Activated gamma-delta T cell treated with anti-CD3 and anti-CD28 coated beads, Interleukin-2, amount 50 U/mL, for 16 hours (primary cell): ENCODE measurements at regions not wholly inside any gene's neighbourhood (a gene's known extent, or its start where the extent isn't known, plus 50 kb on each side); places are given as distances from the start of the nearest gene placed in this dataset.

Source experiments
- DNase-seq: peaks from one replicate; pipeline ENCODE4 v3.0.0-alpha.2; 2020; ENCODE audit warnings: low read depth

DNA sequence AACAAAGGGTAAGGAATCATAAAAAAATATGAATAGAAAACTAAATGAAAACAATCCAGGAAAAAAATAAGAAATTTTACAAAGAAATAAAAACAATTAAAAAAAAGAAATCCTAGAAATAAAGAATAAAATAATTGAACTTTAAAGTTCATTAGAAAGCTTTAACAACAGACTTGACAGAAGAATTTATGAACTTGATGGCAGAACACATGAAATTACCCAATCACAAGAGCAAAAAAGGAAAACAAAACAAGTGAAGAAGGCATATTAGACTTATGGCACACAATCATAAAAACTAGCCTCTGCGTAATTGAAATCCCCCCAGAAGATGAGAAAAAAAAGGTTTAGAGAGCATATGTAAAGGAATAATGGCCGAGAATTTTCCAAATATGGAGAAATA, 802.5 kb upstream of the B3GALT2 start:
- no peak for DNase-seq

DNA sequence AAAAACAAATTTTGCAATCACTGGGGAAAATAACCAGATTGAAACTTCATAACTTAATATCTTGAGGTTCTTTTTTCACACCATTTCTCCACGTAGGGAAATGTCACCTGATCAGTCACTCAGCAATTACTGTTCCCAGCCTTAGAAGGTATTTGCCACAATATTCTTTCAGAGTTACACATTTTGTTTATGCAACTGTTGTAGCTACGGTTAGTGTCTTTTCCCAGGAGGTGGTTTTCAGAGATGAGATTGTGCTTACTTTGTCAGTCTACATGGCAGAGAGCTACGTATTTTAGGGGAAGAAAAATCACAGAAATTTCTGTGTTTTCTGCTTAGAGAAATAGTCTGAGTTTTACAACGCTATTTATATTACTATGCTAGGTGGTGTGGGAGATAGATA, 792.8 kb upstream of the B3GALT2 start:
- no peak for DNase-seq

DNA sequence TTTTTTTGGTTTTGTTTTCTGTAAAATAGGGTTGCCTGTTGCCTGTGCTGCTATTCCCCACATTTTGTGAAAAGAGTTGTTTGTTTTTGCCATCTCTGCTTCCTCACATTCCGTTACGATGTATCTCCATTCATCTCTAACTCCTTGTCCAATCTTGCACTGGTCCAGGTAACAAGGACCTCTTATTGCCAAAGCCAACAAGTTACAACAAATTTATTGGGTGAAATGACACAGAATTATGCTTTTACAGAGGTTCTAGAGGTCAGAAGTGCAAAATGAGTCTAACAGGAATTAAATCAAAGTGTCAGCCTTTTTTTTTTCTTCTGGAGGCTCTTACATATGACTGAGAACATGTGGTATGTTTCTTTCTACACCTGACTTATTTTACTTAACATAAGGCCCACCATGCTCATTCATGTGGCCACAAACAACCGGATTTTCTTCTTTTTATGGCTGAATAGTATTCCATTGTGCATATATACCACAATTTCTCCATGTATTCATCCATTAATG, 787.9 kb upstream of the B3GALT2 start:
- no peak for DNase-seq

DNA sequence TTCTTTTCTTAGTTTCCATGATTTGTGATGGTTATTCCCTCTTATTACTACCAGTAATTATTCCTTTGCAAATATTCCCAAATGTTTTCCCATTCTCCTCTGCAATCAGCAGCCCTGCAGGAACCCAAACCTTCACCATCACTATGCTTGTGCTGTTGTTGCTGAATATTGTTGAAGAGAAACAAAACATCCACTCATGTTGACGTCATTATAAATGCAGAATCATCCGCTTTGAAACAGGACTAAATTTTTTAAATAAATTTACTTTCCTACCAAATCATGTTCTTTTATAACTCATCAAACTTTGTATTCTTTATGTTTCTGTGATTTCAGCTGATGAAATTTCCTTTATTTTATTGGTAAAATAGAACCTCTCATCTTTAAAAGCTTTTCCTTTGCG, 787.0 kb upstream of the B3GALT2 start:
- DNase-seq: no peak

DNA sequence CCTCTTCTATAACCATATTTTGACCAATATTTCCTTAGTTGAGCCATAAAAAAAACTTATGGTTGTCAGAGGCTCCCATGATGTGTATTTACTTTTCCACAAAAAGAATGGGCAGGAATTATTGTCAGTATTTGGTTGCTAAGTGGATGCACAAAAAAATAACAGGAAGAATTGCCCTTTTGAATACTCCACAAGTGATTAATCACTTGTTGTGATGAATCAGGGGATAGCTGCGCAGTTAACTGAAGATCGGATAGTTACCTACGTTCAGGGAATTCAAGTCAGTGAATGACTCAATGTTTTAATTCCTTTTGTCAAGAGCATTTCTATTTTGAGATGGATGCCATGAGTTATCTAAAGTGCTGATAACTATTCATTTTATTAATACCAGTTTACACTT, 785.2 kb upstream of the B3GALT2 start:
- DNase-seq: no peak

DNA sequence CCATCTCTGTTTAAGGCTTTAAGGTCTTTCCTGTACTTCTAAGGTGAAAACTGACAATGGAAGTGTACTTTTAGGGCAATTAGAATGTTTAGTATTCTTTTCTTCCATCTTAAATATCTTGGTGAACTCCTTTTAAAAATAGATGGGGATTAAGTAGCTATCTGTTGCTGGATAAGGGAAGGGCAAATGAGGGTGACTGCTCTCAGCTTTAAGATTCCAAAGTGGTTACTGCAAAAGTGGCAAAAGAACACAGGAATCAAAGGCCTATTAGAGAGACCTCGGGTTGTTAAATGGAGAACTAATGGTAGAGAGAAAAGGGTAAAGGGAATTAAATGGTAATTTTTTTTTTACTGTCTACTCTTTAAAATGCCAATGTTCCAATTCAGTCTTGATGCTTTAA, 774.1 kb upstream of the B3GALT2 start:
- no peak for DNase-seq

DNA sequence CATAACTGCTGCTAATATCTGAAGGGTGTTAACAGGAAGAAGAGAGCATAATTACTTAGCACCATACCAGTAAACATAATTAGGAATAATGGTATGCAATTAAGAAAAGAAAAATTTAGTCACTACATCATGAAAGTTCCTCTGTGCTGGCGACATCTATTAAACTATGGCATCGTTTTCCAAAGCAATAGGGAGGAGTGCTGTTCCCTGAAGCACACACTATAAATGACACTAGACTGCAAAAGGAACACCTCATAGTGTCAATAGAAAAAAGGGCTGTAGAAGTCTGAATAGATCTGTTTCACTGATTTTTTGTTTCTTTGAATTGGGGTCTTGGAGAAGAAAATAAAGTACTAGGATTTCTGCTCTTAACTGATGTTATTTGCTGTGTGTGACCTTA, 773.6 kb upstream of the B3GALT2 start:
- no peak for DNase-seq

DNA sequence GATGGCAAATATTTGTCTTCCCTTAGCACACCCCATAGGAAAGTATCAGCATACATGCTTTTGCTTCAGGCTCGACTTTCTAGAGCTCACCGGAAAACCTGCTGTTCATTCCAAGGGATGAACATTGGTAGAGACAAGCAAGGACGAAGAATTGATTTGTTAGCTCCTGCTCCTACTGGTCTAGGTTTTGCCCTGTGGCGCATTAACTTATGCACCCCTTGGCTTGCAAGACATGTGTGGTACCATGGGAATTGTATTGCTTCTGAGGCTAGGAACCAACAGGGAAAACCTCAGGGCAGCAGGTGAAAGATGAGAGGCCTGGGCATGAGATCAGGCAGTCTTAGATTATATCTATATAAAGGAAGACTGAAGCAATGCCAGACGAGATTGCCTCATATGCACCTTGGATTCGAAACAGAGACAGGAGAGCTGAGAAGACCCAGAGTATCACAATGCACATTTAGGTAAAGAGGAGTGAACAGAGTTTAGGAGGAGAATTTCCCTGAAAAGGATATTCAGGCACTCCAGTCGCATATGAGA, 771.2 kb upstream of the B3GALT2 start:
- no peak for DNase-seq

DNA sequence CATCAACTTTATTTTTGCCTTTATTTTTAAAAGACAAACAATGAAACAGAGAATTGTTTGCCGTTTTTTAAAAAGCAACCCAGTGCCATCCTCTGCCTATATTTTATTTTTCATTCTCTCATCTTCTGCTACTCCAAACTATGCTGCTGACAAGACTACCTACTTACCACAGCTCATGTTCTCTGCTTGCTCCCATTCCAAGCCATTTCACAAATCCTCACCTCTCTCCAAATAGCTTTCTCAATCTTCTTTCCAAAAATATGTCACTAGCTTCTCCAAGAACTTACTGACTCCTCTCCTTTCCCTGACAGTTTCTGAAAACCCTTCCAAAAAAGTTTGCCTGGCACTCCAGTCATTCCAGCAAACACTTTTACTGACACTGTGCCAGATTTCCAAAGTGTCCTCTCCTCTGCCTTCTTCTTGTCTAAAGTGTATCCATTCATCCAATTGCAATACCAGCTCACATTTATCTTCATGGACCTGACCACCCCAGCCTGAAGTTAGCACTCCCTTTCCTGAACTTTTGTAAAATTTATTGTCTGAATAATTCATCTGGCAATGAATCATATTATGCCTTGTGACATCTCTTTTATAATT, 766.5 kb upstream of the B3GALT2 start:
- no peak for DNase-seq

DNA sequence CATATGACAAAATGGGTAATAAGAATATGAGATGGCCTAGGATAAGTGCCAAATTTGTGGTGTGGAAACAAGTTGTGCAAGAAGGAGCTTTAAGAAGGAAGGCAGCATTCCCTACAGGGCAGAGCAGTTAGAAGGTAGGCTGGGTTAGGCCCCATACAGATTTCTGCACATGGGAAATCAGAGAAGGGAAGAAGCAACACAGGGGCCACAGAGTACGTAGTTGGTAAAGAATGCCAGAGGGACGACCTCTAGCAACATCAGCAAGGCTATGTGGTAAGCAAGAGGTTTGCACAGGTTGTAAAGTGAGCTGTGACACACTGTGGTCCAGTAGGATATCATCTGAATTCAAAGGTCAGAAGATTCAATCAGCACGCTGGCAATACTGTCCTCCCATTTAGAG, 765.6 kb upstream of the B3GALT2 start:
- no peak for DNase-seq

DNA sequence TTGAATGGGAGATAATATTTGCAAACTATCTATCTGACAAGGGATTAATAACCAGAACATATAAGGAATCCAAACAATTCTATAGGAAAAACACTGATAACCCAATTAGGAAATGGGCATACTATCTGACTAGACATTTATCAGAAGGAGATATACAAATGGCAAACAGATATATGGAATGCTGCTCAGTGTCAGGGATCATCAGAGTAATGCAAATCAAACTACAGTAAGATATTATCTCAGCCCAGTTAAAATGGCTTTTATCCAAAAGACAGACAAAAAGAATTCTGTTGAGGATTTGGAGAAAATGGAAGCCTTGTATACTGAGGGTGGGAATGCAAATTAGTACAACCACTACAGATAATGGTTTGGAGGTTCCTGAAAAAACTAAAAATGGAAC, 758.0 kb upstream of the B3GALT2 start:
- no peak for DNase-seq

DNA sequence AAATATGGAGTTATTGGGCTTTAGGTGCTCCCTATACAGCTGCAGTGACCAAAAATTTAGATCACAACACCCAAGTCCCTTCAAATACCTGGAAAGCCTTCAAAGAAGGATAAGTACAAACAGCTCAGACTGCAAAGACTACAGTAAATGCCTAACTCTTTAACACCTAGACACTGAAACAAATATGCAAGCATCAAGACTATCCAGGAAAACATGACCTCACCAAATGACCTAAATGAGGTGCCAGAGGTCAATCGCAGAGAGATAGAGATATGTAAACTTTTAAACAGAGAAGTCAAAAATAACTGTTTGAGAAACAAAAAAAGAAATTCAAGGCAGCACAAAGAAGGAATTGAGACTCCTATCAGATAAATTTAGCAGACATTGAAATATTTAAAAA, 753.8 kb upstream of the B3GALT2 start:
- no peak for DNase-seq

DNA sequence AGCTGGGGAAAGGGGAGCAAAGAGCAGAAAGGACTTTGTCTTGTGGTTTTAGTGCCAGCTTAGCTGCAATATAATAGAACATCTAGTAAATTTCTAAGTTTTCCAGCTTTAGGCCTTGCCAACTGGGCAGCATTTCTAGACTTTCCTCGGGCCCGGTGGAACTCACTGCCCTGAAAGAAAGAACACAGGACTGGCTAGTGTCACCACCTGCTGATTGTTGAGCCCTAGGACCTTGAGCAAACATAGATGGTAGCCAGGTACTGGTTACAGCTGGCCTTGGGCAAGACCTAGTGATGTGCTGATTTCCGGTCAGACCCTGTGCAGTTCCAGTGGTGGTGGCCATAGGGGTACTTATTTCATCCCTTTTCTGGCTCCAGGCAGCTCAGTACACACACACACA, 753.2 kb upstream of the B3GALT2 start:
- no peak for DNase-seq

DNA sequence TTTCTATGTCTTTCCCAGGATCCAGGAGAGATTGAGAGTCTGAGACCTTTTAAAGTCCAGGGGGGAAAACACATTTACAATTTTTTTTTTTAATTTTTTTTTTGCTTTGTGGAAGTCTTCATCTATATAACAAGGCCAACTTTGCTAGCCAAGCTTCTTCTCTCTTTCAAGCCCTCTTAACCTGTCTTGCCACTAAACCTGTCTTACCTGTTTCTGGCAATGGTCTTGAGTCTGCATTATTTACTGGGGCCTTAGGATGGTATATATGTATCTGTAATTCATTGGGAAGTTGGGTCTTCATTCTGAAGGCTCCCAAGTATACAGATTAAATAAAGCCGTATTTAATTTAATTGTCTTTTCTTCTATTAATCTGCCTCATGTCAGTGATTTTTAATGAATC, 750.9 kb upstream of the B3GALT2 start:
- DNase-seq: no peak

DNA sequence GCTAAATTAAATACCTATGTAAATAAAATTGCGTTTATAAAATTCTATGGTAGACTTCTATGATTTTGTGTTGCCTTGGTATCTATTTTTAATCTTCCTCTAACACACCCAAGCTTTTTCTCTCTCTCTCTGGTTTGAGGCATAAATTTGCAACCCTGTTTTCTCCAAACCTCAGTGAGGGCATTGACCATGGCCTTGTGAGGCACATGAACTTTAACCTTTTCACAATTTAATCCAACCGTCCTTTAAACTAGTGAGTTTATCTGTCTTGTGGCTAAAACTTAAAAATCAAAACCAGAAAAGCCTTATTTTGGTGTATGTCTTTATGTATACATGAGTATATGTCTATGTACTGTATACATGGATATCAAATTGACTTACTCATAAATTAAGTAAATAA, 746.6 kb upstream of the B3GALT2 start:
- no peak for DNase-seq

DNA sequence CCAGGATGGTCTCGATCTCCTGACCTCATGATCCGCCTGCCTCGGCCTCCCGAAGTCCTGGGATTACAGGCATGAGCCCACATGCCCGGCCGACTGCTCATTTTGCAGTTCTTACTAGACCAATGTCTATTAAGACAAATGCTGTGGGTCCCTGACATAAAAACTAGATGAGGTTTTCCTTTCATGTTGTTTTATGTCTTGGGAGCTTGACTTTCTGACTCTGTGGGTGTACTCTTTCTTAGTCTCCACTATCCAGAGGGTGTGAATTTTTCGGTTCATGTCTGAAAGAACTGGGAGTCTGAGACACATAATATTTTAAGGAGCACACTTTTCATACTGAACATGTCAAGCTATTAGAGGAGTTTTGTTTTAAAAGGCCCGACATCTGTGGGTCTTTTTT, 744.9 kb upstream of the B3GALT2 start:
- no peak for DNase-seq

DNA sequence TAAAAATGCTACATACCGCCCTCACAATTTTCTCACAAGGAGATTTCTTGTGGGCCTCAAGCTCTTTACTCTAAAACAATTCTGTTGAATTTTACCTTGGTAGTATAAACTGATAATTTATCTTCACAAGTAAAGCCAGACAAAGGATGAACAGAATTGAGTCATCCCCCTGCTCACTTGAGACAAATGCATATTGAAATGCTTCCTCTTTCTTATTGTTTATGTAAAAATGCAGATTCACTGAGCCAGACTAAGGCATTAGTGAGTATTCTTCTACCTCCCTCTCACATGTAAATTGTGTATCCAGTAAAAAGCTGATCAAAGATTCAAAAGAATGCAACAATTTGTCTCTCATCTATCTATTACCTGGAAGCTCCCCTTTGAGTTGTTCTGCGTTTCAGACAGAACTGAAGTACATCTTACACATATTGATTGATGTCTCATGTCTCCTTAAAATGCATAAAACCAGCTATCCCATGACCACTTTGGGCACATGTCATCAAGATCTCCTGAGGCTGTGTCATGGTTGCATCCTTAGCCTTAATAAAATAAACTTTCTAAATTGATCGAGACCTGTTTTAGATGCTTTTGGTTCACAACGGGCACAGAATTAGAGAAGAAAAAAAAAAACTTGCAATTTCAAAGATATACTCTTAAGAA, 743.1 kb upstream of the B3GALT2 start:
- no peak for DNase-seq

DNA sequence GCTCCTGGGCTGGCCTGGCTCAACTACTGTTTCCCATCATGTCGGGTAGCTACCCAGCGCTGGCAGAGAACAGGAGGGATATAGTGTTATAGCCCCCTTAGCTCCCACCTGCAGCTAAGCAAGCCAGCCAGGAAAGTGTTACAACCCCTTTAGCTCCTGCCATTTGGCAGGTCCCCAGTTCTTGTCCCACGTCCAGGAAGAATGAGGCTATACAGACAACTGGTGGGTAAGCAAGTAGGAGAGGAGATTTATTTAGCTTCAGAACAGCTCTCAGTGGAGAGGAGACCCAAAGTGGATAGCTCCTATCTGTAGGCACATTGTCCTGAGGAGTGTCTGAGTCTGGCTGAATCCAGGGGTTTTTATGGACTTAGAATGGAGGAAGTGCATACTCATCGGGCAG, 741.1 kb upstream of the B3GALT2 start:
- DNase-seq: no peak

DNA sequence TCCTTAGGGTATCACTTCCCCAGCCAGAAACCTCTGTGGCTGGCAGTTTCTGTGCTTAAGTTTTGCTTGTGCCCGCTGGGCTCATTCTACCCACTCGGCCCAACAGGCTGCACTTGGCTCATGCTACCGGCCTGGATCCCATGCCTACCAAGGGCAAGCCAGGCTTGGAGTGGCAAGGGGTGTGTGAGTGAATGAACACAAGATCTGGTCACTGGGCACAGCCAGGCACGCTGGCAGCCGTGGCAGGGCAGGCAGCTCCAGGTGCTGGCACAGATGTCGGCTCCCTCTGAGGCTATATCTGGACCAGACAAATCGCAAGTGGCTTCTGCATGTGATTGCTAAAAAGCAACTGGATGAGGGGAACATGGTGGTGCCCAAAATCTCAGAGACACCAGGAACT, 740.5 kb upstream of the B3GALT2 start:
- DNase-seq: no peak

DNA sequence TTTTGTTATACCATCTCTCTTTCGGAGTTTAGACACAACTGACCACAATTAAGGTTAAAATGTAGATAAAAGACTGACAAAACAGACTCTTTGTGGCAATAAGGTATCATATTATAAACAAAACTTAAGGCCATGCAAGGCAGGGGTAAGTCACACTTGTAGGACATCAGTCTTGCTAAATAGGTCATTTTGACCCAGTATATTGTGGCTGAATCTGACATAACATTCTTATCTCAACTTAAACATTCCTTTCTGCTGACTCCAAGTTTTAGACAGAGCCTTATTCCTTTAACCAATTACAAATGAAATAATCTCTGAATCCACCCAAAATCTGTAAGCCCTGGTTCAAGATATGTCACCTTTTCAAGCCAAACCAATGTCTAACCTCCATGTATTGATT, 733.4 kb upstream of the B3GALT2 start:
- DNase-seq: no peak

DNA sequence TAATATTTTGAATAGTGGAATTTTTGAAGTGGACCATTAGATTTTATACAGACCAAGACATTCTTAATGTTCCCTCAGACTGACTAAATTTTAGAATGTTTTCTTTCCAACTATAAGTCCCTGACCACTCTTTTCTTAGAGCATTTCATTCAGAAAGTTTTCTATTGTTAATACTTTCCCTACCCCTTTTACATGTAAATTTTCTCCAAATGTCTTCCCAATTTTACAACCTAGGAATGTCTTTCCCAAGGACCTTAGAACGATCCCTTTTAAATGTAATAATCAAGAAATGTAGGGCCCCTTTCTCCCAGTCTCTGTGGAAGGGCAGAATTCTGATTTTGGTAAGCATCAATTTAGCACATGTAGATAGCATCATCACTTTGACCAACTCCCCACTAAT, 730.0 kb upstream of the B3GALT2 start:
- no peak for DNase-seq

DNA sequence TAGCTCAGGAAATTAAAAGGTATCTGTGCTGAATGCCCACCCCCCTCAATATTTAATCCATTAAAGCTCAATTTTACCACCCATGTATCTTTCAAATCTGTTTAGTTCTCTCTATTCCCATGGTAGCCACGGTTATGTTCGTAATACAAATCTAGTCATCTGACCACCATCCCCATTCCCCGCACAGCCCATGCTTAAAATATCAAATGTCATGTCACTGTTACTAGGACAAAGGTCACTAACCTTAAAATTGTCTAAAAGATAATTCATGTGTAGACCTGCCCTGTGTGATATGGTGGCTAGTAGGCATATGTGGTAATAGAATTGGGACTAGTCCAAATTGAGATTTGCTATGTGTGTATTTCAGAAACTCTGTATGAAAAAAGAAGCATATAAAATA, 728.5 kb upstream of the B3GALT2 start:
- DNase-seq: no peak

DNA sequence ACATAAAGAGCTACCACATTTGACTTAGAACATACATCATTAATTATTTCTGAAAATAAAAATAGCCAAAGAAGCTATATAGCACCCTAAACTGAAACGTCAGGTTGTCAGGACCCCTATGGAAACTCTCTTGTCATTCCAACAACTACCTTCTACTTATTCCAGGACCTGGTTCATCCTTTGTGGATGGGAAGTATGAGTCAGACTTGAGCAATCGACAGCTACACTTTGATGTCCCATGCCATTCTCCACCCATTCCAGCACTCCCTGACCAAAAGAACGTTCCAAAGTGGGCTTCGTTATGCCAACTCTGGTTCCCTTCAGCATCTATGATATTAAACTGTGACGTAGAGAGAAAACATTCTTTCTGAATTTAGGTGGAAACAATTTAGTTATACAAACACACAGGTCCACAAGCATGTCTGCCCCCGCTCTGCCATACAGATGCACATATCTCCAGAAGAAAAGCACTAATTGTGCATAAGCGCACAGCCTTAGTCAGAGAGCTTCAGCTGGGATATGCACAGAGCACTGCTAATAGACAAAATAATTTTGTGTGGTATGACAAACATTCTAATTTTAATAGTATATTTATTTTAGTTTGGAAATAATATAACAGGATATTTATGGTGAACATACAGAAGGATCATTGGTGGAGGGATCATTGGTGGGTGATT, 723.1 kb upstream of the B3GALT2 start:
- DNase-seq: no peak
